ENCODE measurements at regions not wholly inside any gene's neighbourhood (a gene's known extent, or its start where the extent isn't known, plus 50 kb on each side); places are given as distances from the start of the nearest gene placed in this dataset.

DNA sequence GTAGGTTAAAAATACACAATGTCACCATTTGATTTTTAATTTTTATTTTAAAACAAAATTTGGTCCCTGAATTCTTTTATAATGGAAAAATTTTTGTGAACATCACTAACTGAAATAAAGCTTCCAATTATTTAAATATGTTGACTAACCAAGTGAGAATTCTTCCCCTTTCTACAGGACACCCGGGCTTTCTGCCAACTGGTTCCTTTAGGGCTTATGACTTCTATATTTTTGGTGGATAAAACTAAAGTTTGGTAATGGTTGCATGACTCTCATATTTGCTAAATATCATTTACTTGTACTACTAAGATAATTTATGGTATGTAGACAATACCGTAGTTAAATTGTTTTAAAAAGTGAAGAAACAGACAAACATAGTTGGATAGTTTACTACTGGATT, 291.0 kb upstream of the DOK6 start:
- no peak for DNase-seq

DNA sequence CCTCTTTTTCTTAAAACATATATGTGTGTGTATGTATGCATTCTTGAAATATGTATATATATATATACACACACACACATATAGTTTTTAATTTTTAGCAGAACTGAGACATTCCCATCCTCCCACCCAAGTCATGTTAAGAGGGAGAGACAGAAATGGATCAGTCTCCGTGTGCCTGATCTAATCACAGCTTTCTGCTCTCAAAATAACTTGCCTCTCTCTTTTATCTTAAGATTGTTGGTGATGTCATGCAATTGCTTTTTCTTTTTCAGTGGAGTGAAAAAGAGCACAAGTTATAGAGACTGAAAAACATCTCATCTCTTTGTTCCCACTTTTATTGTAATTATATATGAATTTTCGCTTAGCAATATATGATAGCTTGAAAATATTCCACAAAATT, 279.9 kb upstream of the DOK6 start:
- DNase-seq: no peak

DNA sequence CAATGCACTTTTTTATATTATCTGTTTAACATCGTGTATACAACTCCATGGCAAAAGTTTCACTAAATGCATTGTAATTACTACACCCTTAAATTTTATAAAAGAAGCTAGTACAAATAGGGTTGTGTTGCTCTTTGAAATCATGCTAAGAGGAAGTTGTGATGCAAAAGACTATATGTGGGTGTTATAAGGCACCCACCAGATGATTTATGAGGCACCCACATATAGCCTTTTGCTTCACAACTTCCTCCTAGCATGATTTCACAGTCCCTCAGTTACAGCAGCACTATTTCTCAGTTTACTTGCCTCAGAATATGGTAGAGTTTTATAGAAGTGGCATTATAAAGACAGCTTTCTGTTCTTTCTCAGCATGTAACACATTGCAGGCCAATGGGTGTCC, 277.3 kb upstream of the DOK6 start:
- DNase-seq: no peak

DNA sequence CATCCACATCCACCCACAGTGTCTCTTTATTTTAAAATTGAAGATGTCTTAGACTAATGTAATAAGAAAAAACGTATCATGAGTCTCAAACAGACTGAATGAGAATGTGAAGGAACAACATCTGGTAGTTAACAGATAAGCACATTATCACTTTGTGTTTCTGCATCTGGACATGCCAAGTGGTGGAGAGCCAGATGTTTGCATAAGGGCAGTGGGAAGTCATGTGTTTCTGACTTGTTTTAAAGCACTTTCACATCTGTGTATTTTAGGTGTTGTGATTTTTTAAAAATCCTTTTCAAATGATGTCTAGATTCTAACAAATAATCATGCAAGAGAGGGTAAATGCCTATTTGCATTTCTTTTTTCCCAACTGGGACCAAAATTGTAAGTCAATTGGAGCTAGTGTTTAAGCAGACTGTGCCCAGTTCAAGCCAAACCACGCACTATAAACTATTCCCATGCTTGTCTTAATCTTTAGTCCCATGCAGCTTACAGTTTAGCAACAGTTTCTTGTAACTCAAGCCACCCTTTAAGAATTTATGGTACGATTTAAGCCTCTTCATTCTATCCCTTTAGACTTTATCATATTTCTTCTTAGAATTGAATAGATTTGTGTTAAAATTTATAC, 272.7 kb upstream of the DOK6 start:
- no peak for DNase-seq

DNA sequence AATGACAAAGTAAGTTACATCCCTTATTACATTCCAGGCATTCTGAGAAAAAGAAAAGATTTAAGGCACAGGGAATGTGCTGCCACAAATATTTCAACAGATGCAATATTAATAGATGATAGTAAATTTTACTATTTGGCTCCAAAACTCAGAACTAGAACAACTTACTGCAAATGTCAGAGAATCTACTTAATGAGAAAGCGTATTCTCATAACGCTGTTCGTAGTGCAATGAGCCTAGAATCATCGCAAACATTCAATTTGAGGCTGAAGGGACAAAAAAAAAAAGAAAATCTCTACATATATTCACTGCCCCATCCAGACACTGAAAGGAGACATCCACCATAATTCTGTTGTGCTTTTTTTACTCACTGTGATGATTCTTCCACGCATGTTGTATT, 272.1 kb upstream of the DOK6 start:
- no peak for DNase-seq

DNA sequence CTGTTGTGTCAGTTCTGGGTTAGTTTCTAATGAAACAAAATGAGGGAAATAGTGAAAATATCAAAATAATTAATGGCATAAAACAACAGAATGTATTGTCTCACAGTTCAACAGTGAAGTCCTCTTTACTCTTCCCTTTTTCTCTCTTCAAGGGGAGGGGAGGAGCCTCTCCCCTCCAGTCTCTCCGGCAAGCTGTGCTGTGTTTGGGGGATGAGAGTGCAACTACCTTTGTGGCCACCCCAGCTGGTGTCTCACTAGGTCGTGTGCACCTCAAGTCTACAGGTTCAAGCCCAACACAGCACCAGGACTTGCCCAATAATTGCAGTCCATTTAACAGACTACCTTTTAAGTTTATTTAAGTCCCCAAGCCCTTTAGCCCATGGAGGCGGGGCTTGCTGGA, 271.7 kb upstream of the DOK6 start:
- no peak for DNase-seq

DNA sequence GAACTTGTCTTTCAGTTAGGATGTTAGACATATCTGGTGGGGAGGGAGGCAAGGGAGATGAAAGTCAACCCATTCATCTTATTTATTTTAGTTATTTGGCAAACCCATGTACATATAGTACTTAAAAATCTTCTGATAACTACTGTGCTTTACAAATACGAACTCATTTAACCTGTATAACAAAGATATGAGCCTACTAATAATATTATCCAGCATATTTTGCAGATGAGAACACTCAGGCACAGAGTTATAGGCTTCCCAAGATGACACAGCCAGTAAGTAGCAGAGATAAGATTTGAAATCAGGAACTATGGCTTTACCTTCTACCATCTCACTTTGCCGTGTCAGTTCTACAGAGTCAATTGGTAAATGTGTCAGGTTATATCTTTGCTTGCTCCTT, 262.6 kb upstream of the DOK6 start:
- DNase-seq: no peak

DNA sequence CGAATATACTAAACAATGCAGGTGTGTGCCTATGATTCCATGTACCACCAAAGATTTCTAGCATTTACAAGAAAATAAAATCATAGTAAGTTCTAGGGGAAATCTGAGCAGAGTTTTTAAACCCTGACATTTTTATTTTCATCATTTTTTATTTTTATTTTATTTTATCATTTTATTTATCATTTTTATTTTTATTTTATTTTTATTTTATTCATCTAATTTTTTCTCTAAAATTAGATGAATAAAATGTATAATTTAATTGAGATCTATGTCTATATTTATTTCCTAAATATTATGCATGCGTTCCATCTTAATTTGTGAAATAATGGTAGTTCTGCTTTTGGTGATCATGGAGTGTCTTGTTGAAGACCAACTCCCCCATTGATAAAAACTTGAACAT, 257.6 kb upstream of the DOK6 start:
- DNase-seq: no peak

DNA sequence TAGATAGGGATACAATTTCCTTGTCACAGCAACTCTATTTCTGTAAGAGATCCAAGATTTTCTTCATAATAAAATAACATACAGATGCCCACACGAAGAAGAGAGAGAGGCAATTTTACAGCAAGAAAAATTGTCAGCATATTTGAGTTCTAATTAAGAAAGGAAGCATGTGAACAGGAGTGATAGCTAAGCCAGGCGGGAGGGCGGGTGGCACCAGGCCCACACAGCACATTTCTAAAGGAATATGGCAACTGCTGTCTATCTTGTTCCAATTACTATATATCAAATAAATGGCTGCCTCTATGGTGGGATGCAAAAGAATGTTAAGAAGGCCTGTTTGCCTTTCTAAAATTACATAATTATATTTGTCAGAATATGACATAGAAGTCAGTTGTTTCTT, 248.3 kb upstream of the DOK6 start:
- no peak for DNase-seq

DNA sequence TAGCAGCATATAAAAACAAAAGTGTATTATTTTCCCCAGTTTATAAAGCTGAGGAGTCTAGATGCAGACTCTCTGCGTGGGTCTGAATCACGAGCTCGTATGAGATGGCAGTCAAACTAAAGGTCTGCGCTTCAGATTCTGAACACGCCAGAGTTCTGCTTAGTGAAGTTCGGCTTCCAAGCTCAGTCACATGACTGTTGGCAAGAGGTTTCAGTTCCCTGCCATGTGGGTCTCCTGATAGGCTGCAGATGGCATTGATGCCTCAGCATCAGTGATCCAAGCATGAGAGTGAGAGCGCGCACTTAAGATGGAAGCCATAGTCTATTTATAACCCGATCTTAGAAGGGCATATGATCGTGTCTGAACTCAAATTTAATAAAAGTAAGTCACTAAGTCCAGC, 242.8 kb upstream of the DOK6 start:
- DNase-seq: no peak

DNA sequence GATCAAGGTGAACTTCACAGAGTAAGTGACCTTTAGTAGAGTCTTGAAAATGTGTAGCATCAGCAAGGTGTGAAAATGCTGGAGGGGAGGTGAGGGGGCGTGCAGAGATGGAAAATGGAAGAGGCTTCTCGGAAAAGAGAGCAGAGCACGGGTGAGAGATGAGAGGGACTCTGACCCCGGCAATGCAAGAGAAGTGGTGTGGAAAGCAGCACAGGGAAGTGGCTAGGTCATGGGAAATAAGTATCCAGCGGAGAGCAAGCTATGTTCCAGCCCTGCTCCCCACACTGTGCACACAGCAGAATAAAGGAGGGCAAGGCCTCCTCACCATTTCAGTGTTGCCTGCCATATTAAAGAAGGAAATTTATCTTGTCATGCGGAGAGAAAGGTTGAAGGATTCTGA, 241.7 kb upstream of the DOK6 start:
- no peak for DNase-seq

DNA sequence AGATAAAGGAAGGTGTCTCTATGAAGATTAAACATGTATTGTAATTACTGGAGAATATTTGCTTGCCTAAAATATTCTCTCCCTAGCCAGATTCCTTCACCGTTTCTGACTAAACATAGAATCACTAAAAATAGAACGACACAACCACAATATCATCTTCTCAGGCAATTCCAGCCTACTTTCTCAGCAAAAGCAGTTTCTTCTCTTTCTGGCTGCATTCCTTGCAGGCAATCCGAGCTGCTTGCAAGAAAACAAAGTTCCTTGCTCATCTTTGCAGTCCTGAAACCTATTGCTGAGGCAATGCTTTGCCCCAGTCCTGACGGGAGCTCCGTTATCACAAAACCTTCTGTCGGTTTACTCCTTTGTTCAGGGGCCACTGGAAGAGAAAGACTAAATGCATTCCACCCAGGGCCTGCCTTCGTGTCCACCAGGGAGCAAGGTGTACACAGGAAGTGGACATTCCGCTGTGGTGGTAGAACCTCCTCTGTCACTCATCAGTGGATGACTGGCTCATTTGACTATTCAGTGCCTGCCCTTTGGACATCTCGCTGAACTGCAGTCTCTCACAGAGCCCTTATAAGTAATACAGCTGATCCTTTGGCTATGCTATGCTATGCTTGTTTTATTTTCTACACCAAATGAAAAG, 239.2 kb upstream of the DOK6 start:
- DNase-seq: no peak

DNA sequence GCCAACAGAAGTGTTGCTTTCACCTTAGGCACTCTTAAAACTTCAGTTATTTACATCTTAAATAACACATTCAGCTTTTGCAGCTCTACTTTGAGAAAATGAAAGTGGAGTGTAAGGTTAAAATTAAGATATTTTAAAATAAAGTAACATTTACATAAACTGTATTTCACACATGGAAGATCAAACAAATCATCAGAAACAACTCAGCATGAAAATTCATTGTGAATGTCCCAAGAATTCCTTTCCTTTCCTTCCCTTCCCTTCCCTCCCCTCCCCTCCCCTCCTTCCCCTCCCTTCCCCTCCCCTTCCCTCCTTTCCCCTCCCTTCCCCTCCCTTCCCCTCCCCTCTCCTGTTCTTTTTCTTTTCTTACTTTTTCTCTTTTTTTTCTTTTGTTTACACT, 238.0 kb upstream of the DOK6 start:
- DNase-seq: no peak

DNA sequence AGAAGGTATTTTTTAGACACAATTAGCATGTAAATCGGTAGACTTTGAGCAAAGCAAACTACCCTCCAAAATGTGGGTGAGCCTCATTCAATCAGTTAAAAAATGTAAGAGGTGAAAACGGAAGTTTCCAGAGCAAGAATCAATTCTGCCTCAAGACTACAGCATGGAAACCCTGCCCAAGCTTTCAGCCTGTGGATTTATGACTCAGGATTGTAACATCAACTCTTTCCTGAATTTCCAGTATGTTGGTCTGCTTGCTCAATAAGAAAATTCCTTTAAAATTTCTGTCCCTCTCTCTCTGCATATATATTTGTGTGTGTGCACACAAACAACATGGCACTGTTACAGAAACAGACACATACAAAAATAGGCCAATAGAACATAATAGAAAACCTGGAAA, 228.6 kb upstream of the DOK6 start:
- no peak for DNase-seq

DNA sequence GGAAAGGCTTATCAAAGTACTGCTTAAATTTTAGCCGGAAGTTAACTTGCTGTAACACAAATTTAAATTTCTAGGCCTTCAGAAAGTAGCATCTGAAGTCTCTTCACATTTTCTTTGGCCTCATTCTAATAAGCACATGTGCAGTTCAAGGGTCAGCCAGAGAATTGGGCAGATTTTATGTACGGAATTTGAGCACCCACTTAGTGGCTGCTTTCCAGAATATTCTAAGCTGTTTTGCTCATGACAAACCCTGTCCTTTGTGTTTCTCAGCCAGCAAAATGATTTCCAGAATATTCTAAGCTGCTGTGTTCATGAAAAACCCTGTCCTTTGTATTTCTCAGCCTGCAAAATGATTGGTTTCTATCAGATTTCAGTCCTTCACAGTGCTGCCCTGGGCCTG, 225.0 kb upstream of the DOK6 start:
- DNase-seq: no peak

DNA sequence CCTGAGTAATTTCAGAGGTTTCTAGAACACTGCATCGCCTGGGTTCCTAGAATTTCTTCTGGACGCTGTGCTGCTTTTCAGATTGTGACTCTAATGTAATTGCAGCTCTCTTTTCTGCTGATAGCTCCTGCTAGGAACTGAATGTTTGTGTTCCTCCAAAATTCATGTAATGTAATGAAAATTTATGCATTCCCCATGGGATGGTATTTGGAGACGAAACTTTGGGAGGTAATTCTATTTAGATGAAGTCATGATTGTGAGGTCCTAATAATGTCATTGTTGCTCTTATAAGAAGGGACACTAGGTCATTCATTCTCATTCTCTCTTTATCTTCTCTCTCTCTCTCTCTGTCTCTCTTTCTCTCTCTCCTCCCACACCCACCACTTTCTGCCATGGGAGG, 223.9 kb upstream of the DOK6 start:
- no peak for DNase-seq

DNA sequence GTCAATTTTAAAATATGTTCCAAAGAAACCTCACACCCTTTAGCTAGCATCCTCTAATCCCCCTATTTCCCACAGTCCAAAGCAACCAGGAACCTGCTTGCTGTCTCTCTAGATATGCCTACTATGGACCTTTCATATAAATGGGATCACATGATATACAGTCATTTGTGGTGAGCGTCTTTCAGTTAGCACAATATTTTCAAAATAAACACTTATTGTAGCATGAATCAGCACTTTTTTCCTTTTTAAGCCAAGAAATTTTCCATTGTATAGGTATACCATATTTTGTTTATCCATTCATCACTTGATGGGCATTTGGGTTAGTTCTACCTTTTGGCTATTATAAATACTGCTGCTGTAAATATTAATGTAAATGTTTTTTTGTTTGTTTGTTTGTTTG, 223.0 kb upstream of the DOK6 start:
- no peak for DNase-seq

DNA sequence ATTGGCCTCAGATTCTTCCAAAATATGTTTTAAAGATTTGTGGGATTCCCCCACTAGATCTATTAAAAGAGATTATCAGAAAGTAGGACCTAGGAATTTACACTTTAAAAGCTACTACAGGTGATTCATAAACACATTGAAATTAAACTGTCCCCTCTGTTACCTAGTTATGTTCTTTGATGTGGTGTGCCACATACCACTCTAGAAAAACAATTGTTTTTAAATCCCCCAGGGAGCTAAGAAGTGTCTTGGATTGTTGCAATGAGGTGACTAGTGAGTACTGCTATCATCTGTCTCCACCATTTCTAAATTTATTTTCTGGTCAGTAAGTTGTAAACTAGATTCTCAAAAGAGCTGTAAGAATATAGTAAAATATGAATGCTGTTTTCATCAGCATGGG, 214.5 kb upstream of the DOK6 start:
- no peak for DNase-seq

DNA sequence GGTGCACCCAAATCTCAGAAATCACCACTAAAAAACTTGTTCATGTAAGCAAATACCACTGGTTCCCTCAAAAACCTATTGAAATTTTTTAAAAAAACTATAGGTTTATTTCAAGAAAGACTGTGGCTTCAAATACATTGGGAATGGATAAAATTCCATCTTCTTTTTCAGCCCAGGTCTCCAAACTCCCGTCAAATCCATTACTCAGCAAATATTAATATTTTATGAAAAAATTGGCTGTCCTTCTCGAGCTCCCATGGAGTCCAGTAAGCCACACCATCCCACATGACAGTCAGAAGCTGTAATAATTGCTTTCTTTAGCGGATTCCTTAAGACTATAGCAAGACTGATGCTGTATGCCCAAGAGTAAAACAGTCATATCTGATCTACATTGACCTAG, 204.4 kb upstream of the DOK6 start:
- no peak for DNase-seq

DNA sequence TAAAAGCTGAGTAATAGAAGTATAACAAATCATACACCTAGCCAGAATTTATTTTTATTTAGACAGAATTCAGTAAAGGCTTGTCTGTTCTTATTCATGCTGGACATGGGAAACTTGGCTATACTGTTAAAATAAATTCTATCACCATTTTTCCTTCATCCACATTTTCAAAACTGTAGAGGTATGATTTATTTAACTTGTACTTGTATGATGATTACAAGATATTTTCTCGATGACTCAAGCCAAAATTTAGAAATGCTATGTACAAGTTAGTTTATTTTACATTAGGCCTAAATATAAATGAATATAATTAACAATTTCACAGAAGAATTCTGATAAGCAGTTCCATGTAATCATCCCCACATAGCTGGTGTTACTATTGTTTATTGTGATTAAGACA, 194.8 kb upstream of the DOK6 start:
- no peak for DNase-seq

DNA sequence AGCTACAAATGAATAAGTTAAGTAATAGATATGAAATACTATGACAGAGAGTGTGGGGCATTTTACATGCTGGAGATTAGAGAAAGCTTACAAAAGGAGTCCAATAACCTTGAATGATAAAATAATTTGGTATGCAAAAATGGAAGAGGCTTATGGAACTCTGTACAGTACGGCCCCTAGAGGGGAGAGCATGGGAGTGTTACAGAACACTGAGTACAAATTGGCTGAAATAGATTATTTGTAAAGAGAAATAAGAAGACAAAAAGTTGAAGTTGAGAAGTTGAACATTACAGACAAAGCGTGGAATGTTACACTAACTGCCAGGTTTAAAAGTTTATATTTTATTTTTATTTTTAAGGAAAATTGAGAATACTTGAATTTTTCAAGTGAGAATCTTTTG, 192.1 kb upstream of the DOK6 start:
- DNase-seq: no peak

DNA sequence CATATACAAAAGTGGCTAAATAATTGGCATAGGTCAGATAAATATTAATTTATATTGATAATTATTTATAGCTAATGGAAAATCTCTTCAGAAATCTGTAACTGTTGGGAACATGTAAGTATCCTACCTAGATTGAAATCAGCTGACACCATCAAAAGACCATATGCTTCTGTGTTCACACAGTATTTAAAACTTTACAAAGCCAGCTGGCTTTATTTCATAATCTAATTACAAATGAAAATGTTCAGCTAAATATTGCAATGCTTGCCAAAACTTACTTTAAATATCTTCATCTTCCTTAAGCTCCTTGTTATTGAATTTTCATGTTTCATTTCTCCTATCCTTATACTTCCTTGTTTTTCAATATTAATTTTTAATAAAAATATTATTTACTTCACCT, 190.9 kb upstream of the DOK6 start:
- DNase-seq: no peak

DNA sequence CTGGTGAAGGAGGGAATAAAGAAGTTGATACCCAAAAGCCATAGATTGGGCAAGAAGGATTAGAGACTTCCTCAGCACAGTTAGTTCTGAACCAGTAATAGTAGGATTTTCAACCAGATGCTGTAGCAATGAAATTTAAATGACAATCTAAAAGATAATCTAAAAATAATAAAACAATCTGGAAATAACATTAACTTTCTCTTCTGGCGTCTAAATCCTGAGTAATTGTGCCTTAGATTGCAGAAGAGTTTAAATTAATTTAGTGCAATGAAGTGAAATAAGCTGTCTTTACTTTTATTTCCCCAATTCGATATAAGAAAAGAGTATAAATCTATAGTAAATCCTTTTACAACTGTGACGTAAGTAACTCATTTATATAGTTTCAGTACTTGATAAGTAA, 186.8 kb upstream of the DOK6 start:
- DNase-seq: no peak

DNA sequence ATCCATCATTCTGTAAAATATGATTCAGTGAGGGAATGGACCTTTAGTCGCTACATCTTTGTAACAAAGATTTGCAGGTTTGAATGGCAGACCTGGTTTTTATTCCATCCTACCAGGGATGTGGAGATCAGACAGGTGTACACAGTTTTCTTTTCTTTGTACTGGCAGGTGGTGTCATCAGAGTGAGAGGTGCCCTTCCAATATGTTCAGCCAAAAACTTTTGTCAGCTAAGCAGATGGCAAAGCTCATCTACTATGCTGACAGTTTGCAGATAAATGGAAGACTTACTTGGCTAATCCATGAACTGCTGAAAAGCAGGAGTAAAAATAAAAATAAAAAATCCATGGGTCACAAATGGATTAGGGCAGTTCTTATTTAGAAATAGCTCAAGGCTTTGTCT, 185.5 kb upstream of the DOK6 start:
- DNase-seq: peak; percentile 14 to 64 (median 17)

DNA sequence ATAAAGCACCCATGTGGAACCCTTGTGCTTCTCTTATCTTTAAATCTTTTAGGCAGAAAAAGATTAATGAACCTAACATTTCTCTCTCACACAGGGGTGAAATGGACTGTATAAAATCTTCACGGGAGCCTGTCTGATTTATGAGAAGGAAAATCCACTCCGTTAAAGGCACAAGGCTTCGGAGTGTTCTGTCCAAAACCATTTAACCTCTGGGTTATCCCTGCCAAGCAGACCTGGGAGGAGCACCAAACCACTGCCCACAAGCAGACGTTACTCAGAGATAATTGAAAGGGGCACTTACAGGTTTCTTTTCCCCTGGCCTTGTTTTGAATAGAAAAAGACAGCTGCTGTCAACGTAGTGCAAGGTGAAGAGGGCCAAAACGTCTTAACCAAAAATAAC, 184.4 kb upstream of the DOK6 start:
- DNase-seq: peak in 2 of 3 experiments; percentile 48 to 54
